GM12878 (cell line): ENCODE measurements at regions not wholly inside any gene's neighbourhood (a gene's known extent, or its start where the extent isn't known, plus 50 kb on each side); places are given as distances from the start of the nearest gene placed in this dataset.

Experiments used
- ATAC-seq: fragments of 200-7000 bp; cut with Tn5 transposase; 3 replicates; pipeline ENCODE4 v1.9.1; 2020; ENCODE audit warnings: mild to moderate bottlenecking, moderate library complexity
- BruUV-seq: library from RNA; stranded (reverse); fragments of 400-500 nt; replicated peaks from 2 replicates; lab custom pipeline; 2021; lab: Mats Ljungman, UMichigan
- CTCF ChIA-PET: fragments of 300-600 bp; sonication (Branson Sonifier 250); formaldehyde crosslinking; extraction: SDS; loops from one replicate; lab custom pipeline; 2021; ENCODE audit warnings: inconsistent platforms; lab: Yijun Ruan, JAX
- POLR2A ChIA-PET: fragments of 350-600 bp; formaldehyde crosslinking; extraction: SDS; loops from one replicate; lab custom pipeline; 2021; ENCODE audit warnings: inconsistent platforms; lab: Charles Lee
- RAD21 ChIA-PET: fragments of 300-600 bp; sonication (Branson Sonifier 250); formaldehyde crosslinking; loops from one replicate; lab custom pipeline; 2023; ENCODE audit warnings: antibody characterized with exemption; ENCODE audit not compliant: unreplicated experiment; lab: Charles Lee
- SMC1A ChIA-PET: fragments of 300-600 bp; sonication (Branson Sonifier 250); formaldehyde crosslinking; loops from one replicate; lab custom pipeline; 2023; ENCODE audit not compliant: unreplicated experiment, uncharacterized antibody; lab: Charles Lee
- DNase-seq: peaks from one replicate; pipeline ENCODE4 v3.0.0-alpha.2; 2011; ENCODE audit warnings: low read depth, low spot score
- FAIRE-seq: peaks from 3 replicates; lab custom pipeline; 2011; peaks lifted over from hg19 to GRCh38; lab: Jason Lieb, UNC
- H2AFZ ChIP-seq: 2 replicates; pipeline ENCODE4 v1.6.0; 2011; ENCODE audit warnings: low read depth, low read length, control low read depth; ENCODE audit not compliant: control insufficient read depth
- H3K27ac ChIP-seq: 2 replicates; pipeline ENCODE4 v1.5.1; 2011; ENCODE audit warnings: control low read depth; ENCODE audit not compliant: control insufficient read depth, insufficient read depth
- H3K27me3 ChIP-seq, 2 experiments: replicated peaks in 1 of 2; 2 replicates each; pipeline versions ENCODE4 v1.6.0 to v1.6.1; 2011; ENCODE audit warnings: low read length in 1 of 2; ENCODE audit not compliant: control insufficient read depth in 2 of 2, insufficient read depth in 2 of 2
- H3K36me3 ChIP-seq, 2 experiments: 2 replicates each; pipeline ENCODE4 v1.5.1; 2011; ENCODE audit warnings: low read length in 1 of 2; ENCODE audit not compliant: control insufficient read depth in 2 of 2, insufficient read depth in 2 of 2
- H3K4me1 ChIP-seq: 2 replicates; pipeline ENCODE4 v1.6.1; 2011; ENCODE audit warnings: mild to moderate bottlenecking, low read length, moderate library complexity, mixed read lengths; ENCODE audit not compliant: control insufficient read depth, insufficient read depth
- H3K4me2 ChIP-seq: 2 replicates; pipeline ENCODE4 v1.6.0; 2011; ENCODE audit warnings: control low read depth; ENCODE audit not compliant: control insufficient read depth, insufficient read depth
- H3K4me3 ChIP-seq: fragments of 200-600 bp; sonication (generic); 2 replicates; pipeline ENCODE4 v1.5.1; 2016
- H3K79me2 ChIP-seq: 2 replicates; pipeline ENCODE4 v1.6.0; 2011; ENCODE audit warnings: low read length; ENCODE audit not compliant: control insufficient read depth, insufficient read depth
- H3K9ac ChIP-seq: 2 replicates; pipeline ENCODE4 v1.8.0; 2011; ENCODE audit warnings: low read length, control low read depth, mixed read lengths; ENCODE audit not compliant: control insufficient read depth, insufficient read depth
- H3K9me3 ChIP-seq: replicated peaks from 3 replicates; pipeline ENCODE4 v1.5.1; 2011; ENCODE audit warnings: mild to moderate bottlenecking, low read length; ENCODE audit not compliant: control insufficient read depth, insufficient read depth
- H4K20me1 ChIP-seq: 2 replicates; pipeline ENCODE4 v1.6.0; 2011; ENCODE audit not compliant: control insufficient read depth, insufficient read depth
- BACH1 ChIP-seq: fragments of 450-650 bp; IDR thresholded peaks from 2 replicates; pipeline ENCODE4 v1.6.1; 2017; ENCODE audit warnings: mild to moderate bottlenecking, borderline replicate concordance
- BCL11A ChIP-seq: IDR thresholded peaks from 2 replicates; pipeline ENCODE4 v1.6.1; 2011; ENCODE audit warnings: low read depth, low read length
- EGR1 ChIP-seq, 2 experiments: IDR thresholded peaks; 1 replicate in 1 of 2; 2 replicates in 1 of 2; pipeline ENCODE4 v1.6.1; 2011 to 2012; ENCODE audit warnings: low read depth in 2 of 2, low read length in 2 of 2, borderline replicate concordance in 1 of 2, mild to moderate bottlenecking in 1 of 2, moderate library complexity in 1 of 2
- GABPA ChIP-seq: IDR thresholded peaks from 2 replicates; pipeline ENCODE4 v1.6.1; 2014; ENCODE audit warnings: antibody characterized with exemption, low read depth, mild to moderate bottlenecking, inconsistent platforms
- SPI1 ChIP-seq: IDR thresholded peaks from 2 replicates; pipeline ENCODE4 v1.6.1; 2011; ENCODE audit warnings: low read depth, mild to moderate bottlenecking, low read length, moderate library complexity, borderline replicate concordance; ENCODE audit not compliant: insufficient read depth
- TBL1XR1 ChIP-seq: IDR thresholded peaks from 2 replicates; pipeline ENCODE4 v1.6.1; 2012; ENCODE audit warnings: low read depth, low read length, improper control_type of control experiment
- TCF7 ChIP-seq: IDR thresholded peaks from 2 replicates; pipeline ENCODE4 v1.6.1; 2014; ENCODE audit warnings: antibody characterized with exemption, borderline replicate concordance
- WRNIP1 ChIP-seq: IDR thresholded peaks from 2 replicates; pipeline ENCODE4 v1.6.1; 2011; ENCODE audit warnings: low read depth, low read length, improper control_type of control experiment, borderline replicate concordance
- WGBS: methylation state at CpG from one replicate; pipeline ENCODE4 v1.1.6; 2016; ENCODE audit warnings: low lambda C conversion rate; ENCODE audit not compliant: insufficient replicate concordance, insufficient coverage; ENCODE audit errors: missing lambda C conversion rate; 5-methylcytosine and 5-hydroxymethylcytosine counted together
- in situ Hi-C: fragments of 300-500 bp; cut with MboI; formaldehyde crosslinking; loops from 9 replicates; pipeline ENCODE4 v1.14.3; 2018; ENCODE audit warnings: mixed read lengths
- intact Hi-C: fragments of 100-400 bp; cut with micrococcal nuclease; formaldehyde crosslinking; loops from one replicate; pipeline ENCODE4 v1.14.2; 2022; ENCODE audit not compliant: unreplicated experiment
- TF ChIP-seq, protein P1 (sequence below): fragments of 450-650 bp; IDR thresholded peaks from 2 replicates; pipeline ENCODE4 v1.6.1; 2016; ENCODE audit warnings: mild to moderate bottlenecking
- TF ChIP-seq, protein P2 (sequence below): IDR thresholded peaks from 2 replicates; pipeline ENCODE4 v1.6.1; 2011; ENCODE audit warnings: low read depth, low read length, improper control_type of control experiment, borderline replicate concordance
- TF ChIP-seq, protein P3 (sequence below): fragments of 450-650 bp; IDR thresholded peaks from 2 replicates; pipeline ENCODE4 v1.6.1; 2014; ENCODE audit warnings: mild to moderate bottlenecking
- TF ChIP-seq, protein P4 (sequence below): fragments of 450-650 bp; formaldehyde crosslinking; IDR thresholded peaks from 2 replicates; pipeline ENCODE4 v1.5.0; 2022; ENCODE audit warnings: mild to moderate bottlenecking, missing genetic modification characterization

- TF ChIP-seq, protein P1, sequence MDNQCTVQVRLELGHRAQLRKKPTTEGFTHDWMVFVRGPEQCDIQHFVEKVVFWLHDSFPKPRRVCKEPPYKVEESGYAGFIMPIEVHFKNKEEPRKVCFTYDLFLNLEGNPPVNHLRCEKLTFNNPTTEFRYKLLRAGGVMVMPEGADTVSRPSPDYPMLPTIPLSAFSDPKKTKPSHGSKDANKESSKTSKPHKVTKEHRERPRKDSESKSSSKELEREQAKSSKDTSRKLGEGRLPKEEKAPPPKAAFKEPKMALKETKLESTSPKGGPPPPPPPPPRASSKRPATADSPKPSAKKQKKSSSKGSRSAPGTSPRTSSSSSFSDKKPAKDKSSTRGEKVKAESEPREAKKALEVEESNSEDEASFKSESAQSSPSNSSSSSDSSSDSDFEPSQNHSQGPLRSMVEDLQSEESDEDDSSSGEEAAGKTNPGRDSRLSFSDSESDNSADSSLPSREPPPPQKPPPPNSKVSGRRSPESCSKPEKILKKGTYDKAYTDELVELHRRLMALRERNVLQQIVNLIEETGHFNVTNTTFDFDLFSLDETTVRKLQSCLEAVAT, result no peak
These were observed 268.7 kb upstream of the GAS1 start (continued) for GRCh38 chr9:87216036-87216435.

GRCh38 chr9:87216897-87217455 is 269.7 kb upstream of the GAS1 start:
- Histone ChIP-seq H2AFZ (no peak overlapping the region), H3K9ac (no peak overlapping the region), H3K36me3 (no peaks in the 10 kb centered on the region), H3K4me1 (no peaks in the 10 kb centered on the region), H3K4me3 (no peak overlapping the region), H3K4me2 (no peak overlapping the region), H4K20me1 (no peaks in the 10 kb centered on the region), H3K9me3 (no peaks in the 10 kb centered on the region), H3K79me2 (no peaks in the 10 kb centered on the region), H3K27ac (no peak overlapping the region), H3K27me3 (no peaks in the 10 kb centered on the region)
- ChIA-PET SMC1A (no interaction called here), POLR2A (no interaction called here), CTCF (no interaction called here), RAD21 (no interaction called here)
- WGBS, result 24% methylated on average over 5 of the region's 5 CpGs
- ATAC-seq, result no peak
- in situ Hi-C loops, result no loop called here
- intact Hi-C loops, result no loop called here
- no peak for DNase-seq
- BruUV-seq, result no TSS peak
- no peak for FAIRE-seq
- TF ChIP-seq TCF7, result no peak
- TF ChIP-seq GABPA, result no peak
- no peak for TF ChIP-seq BCL11A
- TF ChIP-seq SPI1, result no peak
- TF ChIP-seq EGR1 (IDR thresholded peaks at IDR 0.05; ENCODE audit: borderline replicate concordance in 1 of 2, low read depth in 2 of 2, low read length in 2 of 2), result no peak
- TF ChIP-seq, protein P2, sequence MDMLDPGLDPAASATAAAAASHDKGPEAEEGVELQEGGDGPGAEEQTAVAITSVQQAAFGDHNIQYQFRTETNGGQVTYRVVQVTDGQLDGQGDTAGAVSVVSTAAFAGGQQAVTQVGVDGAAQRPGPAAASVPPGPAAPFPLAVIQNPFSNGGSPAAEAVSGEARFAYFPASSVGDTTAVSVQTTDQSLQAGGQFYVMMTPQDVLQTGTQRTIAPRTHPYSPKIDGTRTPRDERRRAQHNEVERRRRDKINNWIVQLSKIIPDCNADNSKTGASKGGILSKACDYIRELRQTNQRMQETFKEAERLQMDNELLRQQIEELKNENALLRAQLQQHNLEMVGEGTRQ, result no peak
- TF ChIP-seq BACH1, result no peak
- TF ChIP-seq, protein P1, result no peak
- TF ChIP-seq, protein P3, sequence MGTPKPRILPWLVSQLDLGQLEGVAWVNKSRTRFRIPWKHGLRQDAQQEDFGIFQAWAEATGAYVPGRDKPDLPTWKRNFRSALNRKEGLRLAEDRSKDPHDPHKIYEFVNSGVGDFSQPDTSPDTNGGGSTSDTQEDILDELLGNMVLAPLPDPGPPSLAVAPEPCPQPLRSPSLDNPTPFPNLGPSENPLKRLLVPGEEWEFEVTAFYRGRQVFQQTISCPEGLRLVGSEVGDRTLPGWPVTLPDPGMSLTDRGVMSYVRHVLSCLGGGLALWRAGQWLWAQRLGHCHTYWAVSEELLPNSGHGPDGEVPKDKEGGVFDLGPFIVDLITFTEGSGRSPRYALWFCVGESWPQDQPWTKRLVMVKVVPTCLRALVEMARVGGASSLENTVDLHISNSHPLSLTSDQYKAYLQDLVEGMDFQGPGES, result no peak
- TF ChIP-seq WRNIP1, result no peak
- TF ChIP-seq TBL1XR1, result no peak
- TF ChIP-seq, protein P4, sequence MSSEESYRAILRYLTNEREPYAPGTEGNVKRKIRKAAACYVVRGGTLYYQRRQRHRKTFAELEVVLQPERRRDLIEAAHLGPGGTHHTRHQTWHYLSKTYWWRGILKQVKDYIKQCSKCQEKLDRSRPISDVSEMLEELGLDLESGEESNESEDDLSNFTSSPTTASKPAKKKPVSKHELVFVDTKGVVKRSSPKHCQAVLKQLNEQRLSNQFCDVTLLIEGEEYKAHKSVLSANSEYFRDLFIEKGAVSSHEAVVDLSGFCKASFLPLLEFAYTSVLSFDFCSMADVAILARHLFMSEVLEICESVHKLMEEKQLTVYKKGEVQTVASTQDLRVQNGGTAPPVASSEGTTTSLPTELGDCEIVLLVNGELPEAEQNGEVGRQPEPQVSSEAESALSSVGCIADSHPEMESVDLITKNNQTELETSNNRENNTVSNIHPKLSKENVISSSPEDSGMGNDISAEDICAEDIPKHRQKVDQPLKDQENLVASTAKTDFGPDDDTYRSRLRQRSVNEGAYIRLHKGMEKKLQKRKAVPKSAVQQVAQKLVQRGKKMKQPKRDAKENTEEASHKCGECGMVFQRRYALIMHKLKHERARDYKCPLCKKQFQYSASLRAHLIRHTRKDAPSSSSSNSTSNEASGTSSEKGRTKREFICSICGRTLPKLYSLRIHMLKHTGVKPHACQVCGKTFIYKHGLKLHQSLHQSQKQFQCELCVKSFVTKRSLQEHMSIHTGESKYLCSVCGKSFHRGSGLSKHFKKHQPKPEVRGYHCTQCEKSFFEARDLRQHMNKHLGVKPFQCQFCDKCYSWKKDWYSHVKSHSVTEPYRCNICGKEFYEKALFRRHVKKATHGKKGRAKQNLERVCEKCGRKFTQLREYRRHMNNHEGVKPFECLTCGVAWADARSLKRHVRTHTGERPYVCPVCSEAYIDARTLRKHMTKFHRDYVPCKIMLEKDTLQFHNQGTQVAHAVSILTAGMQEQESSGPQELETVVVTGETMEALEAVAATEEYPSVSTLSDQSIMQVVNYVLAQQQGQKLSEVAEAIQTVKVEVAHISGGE (CRISPR knock-in tag), result no peak
